ENCODE measurements at regions not wholly inside any gene's neighbourhood (a gene's known extent, or its start where the extent isn't known, plus 50 kb on each side); places are given as distances from the start of the nearest gene placed in this dataset.
"Not testable (repeated sequence)": the region's sequence is repeated elsewhere in the genome, so short reads cannot be mapped to it uniquely, and the experiment has no call there.

- not testable (repeated sequence) for TF ChIP-seq CTCF (conservative IDR thresholded peaks at IDR 0.05; ENCODE audit: low read depth, low read length); EZH2phosphoT487 (IDR thresholded peaks at IDR 0.05; ENCODE audit: borderline replicate concordance, low read length)
Observed at GRCh38 chr16:46394963-46395362, 226.2 kb downstream of the SHCBP1 start.
